ENCODE measurements at regions not wholly inside any gene's neighbourhood (a gene's known extent, or its start where the extent isn't known, plus 50 kb on each side); places are given as distances from the start of the nearest gene placed in this dataset.

DNA sequence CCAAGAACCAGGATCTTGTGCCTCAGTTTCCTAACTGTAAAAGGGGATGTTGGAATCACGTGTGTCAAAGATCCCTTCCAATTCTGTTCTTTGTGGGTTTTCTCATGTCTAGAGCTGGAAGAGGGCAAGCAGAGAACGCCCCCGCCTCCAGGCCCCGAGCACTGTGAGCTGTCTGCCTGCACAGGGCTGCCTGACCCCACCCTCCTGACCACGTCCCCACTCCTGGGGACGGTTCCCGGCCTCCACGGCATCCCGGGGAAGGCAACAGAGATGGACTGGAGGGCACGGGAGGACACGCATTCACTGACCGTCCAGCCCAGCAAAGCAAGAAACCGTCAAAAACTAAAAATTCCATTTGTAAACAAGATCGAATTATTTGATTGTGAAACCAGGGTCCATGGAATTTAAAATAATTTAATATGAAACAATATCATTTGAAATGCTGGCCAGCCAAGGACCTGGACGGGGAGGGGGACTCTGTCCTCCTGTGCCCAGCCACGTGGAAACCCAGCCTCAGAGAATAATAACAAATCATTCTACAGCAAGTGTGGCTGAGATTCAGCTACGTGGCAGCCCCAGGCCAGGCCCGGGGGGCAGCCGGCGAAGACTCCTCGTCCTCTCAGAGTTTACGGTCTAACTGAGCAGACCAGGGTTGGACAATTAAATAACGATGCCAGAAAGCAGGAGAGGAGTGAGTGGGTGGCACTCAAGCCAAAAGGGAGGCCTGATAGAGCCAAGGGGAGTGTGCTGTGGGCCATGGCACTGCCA lies 87.3 kb upstream of the DIO3 start:
- no peaks in the 10 kb centered on the region for H4K20me1 ChIP-seq (replicated peaks; ENCODE audit: control insufficient read depth, extremely low read depth, insufficient read depth, low read length)
- no TSS peak for BruUV-seq (replicated peaks)
- intact Hi-C loops (cut with micrococcal nuclease) (no loop called here), dilution Hi-C loops (cut with MboI; ENCODE audit: extremely low pct_ligation_motif_present, low sequenced_read_pairs) (no loop called here)
- DNase-seq (ENCODE audit: low read depth, low spot score), result no peak
- no peaks in the 10 kb centered on the region for H3K9me1 ChIP-seq (replicated peaks; ENCODE audit: control insufficient read depth, extremely low read depth, insufficient read depth, low read length)
- no peak overlapping the region for H3K27ac ChIP-seq (ENCODE audit: insufficient read depth, low read depth, low read length)
- ChIA-PET CTCF (no interaction called here), POLR2A (no interaction called here)
- H3K4me3 ChIP-seq (replicated peaks in 1 of 3; ENCODE audit: insufficient read depth in 1 of 3, low read depth in 1 of 3, low read length in 3 of 3), result no peak overlapping the region
- TF ChIP-seq, protein P1, sequence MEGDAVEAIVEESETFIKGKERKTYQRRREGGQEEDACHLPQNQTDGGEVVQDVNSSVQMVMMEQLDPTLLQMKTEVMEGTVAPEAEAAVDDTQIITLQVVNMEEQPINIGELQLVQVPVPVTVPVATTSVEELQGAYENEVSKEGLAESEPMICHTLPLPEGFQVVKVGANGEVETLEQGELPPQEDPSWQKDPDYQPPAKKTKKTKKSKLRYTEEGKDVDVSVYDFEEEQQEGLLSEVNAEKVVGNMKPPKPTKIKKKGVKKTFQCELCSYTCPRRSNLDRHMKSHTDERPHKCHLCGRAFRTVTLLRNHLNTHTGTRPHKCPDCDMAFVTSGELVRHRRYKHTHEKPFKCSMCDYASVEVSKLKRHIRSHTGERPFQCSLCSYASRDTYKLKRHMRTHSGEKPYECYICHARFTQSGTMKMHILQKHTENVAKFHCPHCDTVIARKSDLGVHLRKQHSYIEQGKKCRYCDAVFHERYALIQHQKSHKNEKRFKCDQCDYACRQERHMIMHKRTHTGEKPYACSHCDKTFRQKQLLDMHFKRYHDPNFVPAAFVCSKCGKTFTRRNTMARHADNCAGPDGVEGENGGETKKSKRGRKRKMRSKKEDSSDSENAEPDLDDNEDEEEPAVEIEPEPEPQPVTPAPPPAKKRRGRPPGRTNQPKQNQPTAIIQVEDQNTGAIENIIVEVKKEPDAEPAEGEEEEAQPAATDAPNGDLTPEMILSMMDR (IDR thresholded peaks at IDR 0.05; ENCODE audit: extremely low read depth in 1 of 2, insufficient read depth in 1 of 2, low read depth in 1 of 2, low read length in 2 of 2), result no peak
- TF ChIP-seq POLR2A (IDR thresholded peaks at IDR 0.05; ENCODE audit: low read depth, low read length), result no peak
- no peak for TF ChIP-seq GATA2 (IDR thresholded peaks at IDR 0.05; ENCODE audit: insufficient read depth, insufficient read length, low read depth, low read length)
- TF ChIP-seq, protein P2, sequence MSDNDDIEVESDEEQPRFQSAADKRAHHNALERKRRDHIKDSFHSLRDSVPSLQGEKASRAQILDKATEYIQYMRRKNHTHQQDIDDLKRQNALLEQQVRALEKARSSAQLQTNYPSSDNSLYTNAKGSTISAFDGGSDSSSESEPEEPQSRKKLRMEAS (IDR thresholded peaks at IDR 0.05; ENCODE audit: insufficient read depth, insufficient read length), result no peak
- TF ChIP-seq POLR2AphosphoS5 (IDR thresholded peaks at IDR 0.05; ENCODE audit: insufficient read depth, low read depth, low read length), result no peak
- no peak for TF ChIP-seq JUN (IDR thresholded peaks at IDR 0.05; ENCODE audit: borderline replicate concordance, insufficient read depth, insufficient read length, low read depth)
- FAIRE-seq, result no peak
- H3K36me3 ChIP-seq (ENCODE audit: control insufficient read depth in 2 of 2, extremely low read depth in 1 of 2, insufficient read depth in 2 of 2, low read length in 2 of 2), result no peaks in the 10 kb centered on the region
- no peak overlapping the region for H2AFZ ChIP-seq (ENCODE audit: low read depth, low read length)
- H3K9ac ChIP-seq (replicated peaks; ENCODE audit: extremely low read depth, insufficient read depth, low read length), result no peak overlapping the region
- no peaks in the 10 kb centered on the region for H3K9me3 ChIP-seq (replicated peaks; ENCODE audit: control insufficient read depth, insufficient read depth, low read length)
- H3K4me2 ChIP-seq (ENCODE audit: insufficient read depth, low read length), result no peak overlapping the region
- no peaks in the 10 kb centered on the region for H3K79me2 ChIP-seq (ENCODE audit: control insufficient read depth, insufficient read depth, low read length)
- H3K4me1 ChIP-seq (ENCODE audit: control insufficient read depth, extremely low read depth, insufficient read depth, low read length), result no peaks in the 10 kb centered on the region
- H3K27me3 ChIP-seq (ENCODE audit: control insufficient read depth in 2 of 2, insufficient read depth in 2 of 2, low read length in 2 of 2), result no peaks in the 10 kb centered on the region

Measured in endothelial cell of umbilical vein (primary cell).